MM.1S (cell line): ENCODE measurements at regions not wholly inside any gene's neighbourhood (a gene's known extent, or its start where the extent isn't known, plus 50 kb on each side); places are given as distances from the start of the nearest gene placed in this dataset.

ENCODE experiments used
- CTCF ChIP-seq: fragments of 300-600 bp; sonication (generic); IDR thresholded peaks from 2 replicates; pipeline ENCODE4 v1.5.1; 2016; ENCODE audit warnings: antibody characterized with exemption, low read length, mixed read lengths
- EZH2 ChIP-seq: fragments of 300-600 bp; sonication (generic); optimal IDR thresholded peaks from 2 replicates; pipeline ENCODE3; 2017; ENCODE audit warnings: low read depth, mild to moderate bottlenecking, antibody characterized with exemption, low read length, mixed read lengths

- TF ChIP-seq CTCF (no peak), EZH2 (no peak)
These were observed 371.6 kb downstream of the BCKDHB start for GRCh38 chr6:80478030-80478429.
